ENCODE measurements at regions not wholly inside any gene's neighbourhood (a gene's known extent, or its start where the extent isn't known, plus 50 kb on each side); places are given as distances from the start of the nearest gene placed in this dataset.

DNA sequence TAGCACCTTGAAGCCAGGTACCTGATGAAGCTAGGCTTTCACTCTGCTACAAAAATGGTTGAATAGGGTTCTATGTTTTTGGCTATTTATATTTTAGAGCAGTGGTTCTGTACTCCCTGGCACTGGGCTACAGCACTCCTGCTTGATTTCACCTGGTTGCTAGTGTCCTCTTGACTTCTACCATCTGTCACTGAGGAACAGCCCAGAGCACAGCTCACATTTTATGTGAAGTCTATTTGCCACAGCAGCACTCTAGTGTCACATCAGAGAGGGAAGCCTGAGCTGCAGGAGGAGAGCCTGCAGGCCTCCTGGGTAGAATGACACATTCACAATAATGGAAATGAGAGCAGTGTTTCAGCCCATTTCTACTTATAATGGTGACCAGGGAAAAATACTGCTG lies 184.2 kb downstream of the ZNF486 start:
- Histone ChIP-seq H3K36me3 (ENCODE audit: low read depth, missing control alignments) (no peaks in the 10 kb centered on the region), H3K4me1 (no peaks in the 10 kb centered on the region), H3K4me3 (no peak overlapping the region), H3K27me3 (no peaks in the 10 kb centered on the region), H3K27ac (no peak overlapping the region), H3K9me3 (no peaks in the 10 kb centered on the region)
- no peak for DNase-seq
- TF ChIP-seq POLR2A (IDR thresholded peaks at IDR 0.05) (no peak), CTCF (IDR thresholded peaks at IDR 0.05) (no peak)
- intact Hi-C loops (cut with DNase I; ENCODE audit: low total_unique reads), result no loop called here

DNA sequence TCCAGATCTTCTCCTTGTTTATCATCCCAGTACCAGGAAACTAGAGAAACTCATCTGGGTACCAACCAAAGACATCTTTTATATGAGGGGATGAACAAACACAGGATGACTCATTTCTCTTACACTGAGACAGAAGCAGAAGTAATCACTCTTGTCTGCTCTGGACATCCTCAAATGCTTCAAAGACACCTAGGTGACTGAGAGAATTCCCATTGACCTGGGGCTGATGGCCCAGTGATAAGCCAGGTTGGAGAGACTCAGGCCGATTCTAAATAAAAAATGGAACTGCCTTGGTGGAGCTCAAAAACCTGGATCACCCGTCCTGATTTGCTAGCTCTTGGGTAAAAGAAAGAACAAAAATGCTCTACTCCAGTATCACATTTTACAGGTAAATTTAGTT lies 182.2 kb downstream of the ZNF486 start:
- WGBS, 2 donors, result 77 to 85% methylated on average over 2 of the region's 2 CpGs
- Histone ChIP-seq H3K36me3 (ENCODE audit: low read depth, missing control alignments) (no peaks in the 10 kb centered on the region), H3K4me1 (no peaks in the 10 kb centered on the region), H3K27me3 (no peaks in the 10 kb centered on the region), H3K4me3 (no peak overlapping the region), H3K9me3 (no peaks in the 10 kb centered on the region), H3K27ac (no peak overlapping the region)
- TF ChIP-seq POLR2A (IDR thresholded peaks at IDR 0.05), result no peak
- TF ChIP-seq CTCF (IDR thresholded peaks at IDR 0.05), result no peak
- DNase-seq, result no peak
- intact Hi-C loops (cut with DNase I; ENCODE audit: low total_unique reads), result no loop called here

DNA sequence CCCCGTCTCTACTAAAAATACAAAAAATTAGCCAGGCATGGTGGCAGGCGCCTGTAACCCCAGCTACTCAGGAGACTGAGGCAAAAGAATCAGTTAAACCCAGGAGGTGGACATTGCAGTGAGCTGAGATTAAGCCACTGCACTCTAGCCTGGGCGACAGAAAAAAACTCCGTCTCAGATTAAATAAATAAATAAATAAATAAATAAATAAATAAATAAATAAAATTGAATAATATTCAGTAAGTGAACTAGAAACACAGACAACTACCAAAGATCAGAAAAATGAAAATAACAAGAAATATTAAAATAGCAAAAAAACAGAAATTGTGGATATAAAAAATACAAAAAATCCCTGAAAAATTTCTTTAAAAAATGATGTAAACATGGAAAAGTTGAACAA lies 172.4 kb downstream of the ZNF486 start:
- TF ChIP-seq CTCF (IDR thresholded peaks at IDR 0.05), result no peak
- TF ChIP-seq POLR2A (IDR thresholded peaks at IDR 0.05), result no peak
- H3K4me1 ChIP-seq, result no peaks in the 10 kb centered on the region
- H3K4me3 ChIP-seq, result no peak overlapping the region
- no peaks in the 10 kb centered on the region for H3K27me3 ChIP-seq
- WGBS, 2 donors, result 87 to 91% methylated on average over 4 of the region's 4 CpGs
- intact Hi-C loops (cut with DNase I; ENCODE audit: low total_unique reads), result no loop called here
- no peaks in the 10 kb centered on the region for H3K9me3 ChIP-seq
- no peak for DNase-seq
- H3K36me3 ChIP-seq (ENCODE audit: low read depth, missing control alignments), result no peaks in the 10 kb centered on the region
- H3K27ac ChIP-seq, result no peak overlapping the region

DNA sequence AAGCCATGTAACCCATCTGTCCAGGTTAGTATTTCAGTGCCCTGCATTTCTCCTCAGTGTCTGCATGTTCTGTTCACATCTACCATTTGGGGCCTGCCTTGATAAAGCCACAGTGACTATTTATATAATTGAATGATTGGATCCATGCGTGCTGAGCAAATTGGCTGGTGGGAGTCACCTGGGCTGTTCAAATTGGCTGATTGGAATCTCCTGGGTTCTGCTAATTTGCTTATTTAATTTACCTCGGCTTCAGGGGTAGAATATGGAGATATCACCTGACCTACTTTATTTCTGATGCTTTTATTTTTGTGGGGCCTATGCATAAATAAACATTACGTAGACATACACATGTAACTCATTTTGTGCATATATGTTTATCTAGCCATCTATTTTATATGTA lies 167.7 kb downstream of the ZNF486 start:
- no peaks in the 10 kb centered on the region for H3K27me3 ChIP-seq
- no peak overlapping the region for H3K27ac ChIP-seq
- DNase-seq, result no peak
- intact Hi-C loops (cut with DNase I; ENCODE audit: low total_unique reads), result no loop called here
- no peaks in the 10 kb centered on the region for H3K9me3 ChIP-seq
- no peaks in the 10 kb centered on the region for H3K36me3 ChIP-seq (ENCODE audit: low read depth, missing control alignments)
- H3K4me3 ChIP-seq, result no peak overlapping the region
- no peaks in the 10 kb centered on the region for H3K4me1 ChIP-seq
- 69 to 71% methylated on average over 3 of the region's 3 CpGs for WGBS, 2 donors
- TF ChIP-seq POLR2A (IDR thresholded peaks at IDR 0.05) (no peak), CTCF (IDR thresholded peaks at IDR 0.05) (no peak)

- TF ChIP-seq POLR2A (IDR thresholded peaks at IDR 0.05), result no peak
- TF ChIP-seq CTCF (IDR thresholded peaks at IDR 0.05), result no peak
- H3K9me3 ChIP-seq, result no peaks in the 10 kb centered on the region
- no peak overlapping the region for H3K27ac ChIP-seq
- H3K36me3 ChIP-seq (ENCODE audit: low read depth, missing control alignments), result no peaks in the 10 kb centered on the region
- intact Hi-C loops (cut with DNase I; ENCODE audit: low total_unique reads), result no loop called here
- H3K27me3 ChIP-seq, result no peaks in the 10 kb centered on the region
- no peaks in the 10 kb centered on the region for H3K4me1 ChIP-seq
- DNase-seq, result no peak
- 95 to 100% methylated on average over 1 of the region's 1 CpG for WGBS, 2 donors
- H3K4me3 ChIP-seq, result no peak overlapping the region
Measured at GRCh38 chr19:20333508-20333907, 166.5 kb downstream of the ZNF486 start.
